BE2C (cell line): ENCODE measurements at regions not wholly inside any gene's neighbourhood (a gene's known extent, or its start where the extent isn't known, plus 50 kb on each side); places are given as distances from the start of the nearest gene placed in this dataset.
A peak's percentile ranks its signal among the peaks of the same experiment; 100 is the strongest.

ENCODE experiments used
- DNase-seq: peaks from one replicate; pipeline ENCODE4 v3.0.0-alpha.2; 2020
- H3K27me3 ChIP-seq: fragments of 250-450 bp; sonication (Bioruptor Pico); 2 replicates; pipeline ENCODE4 v1.5.1; 2020; ENCODE audit warnings: mild to moderate bottlenecking
- H3K36me3 ChIP-seq: fragments of 250-450 bp; sonication (Bioruptor Pico); 2 replicates; pipeline ENCODE4 v1.5.1; 2020; ENCODE audit warnings: mild to moderate bottlenecking
- H3K4me1 ChIP-seq: fragments of 250-450 bp; sonication (Bioruptor Pico); 2 replicates; pipeline ENCODE4 v1.5.1; 2020
- H3K4me3 ChIP-seq: 2 replicates; pipeline ENCODE4 v1.5.1; 2011; ENCODE audit warnings: low read depth, low read length
- H3K9me3 ChIP-seq: fragments of 250-450 bp; sonication (Bioruptor Pico); 2 replicates; pipeline ENCODE4 v1.5.1; 2020
- TF ChIP-seq, protein P1 (sequence below): IDR thresholded peaks from 2 replicates; pipeline ENCODE4 v1.5.1; 2012; ENCODE audit warnings: mild to moderate bottlenecking, low read depth, low read length

DNA sequence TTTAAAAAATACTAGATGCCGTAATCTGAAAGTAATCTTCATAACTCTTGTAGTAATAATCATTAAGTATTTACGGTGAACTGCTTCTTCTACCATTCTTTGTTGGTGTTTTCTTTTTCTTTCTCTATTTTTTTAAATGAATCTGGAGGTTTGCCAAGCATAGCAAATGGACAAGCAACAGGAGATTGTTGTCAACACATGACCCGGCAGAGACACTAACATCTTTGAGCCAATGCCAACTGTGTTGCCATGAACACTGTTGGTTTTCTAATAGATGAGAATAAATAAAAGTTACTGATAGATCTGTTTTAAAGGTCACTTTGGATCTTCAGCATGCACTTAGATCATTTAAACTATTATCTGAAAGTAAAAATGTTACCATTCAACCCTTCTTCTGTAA, 523.6 kb upstream of the EYS start:
- no peaks in the 10 kb centered on the region for H3K27me3 ChIP-seq
- H3K36me3 ChIP-seq, result no peaks in the 10 kb centered on the region
- H3K4me3 ChIP-seq, result no peak overlapping the region
- peaks cover 9% of the 10 kb centered on the region for H3K4me1 ChIP-seq
- H3K9me3 ChIP-seq, result no peaks in the 10 kb centered on the region
- DNase-seq, result peak; percentile 22
- TF ChIP-seq, protein P1, sequence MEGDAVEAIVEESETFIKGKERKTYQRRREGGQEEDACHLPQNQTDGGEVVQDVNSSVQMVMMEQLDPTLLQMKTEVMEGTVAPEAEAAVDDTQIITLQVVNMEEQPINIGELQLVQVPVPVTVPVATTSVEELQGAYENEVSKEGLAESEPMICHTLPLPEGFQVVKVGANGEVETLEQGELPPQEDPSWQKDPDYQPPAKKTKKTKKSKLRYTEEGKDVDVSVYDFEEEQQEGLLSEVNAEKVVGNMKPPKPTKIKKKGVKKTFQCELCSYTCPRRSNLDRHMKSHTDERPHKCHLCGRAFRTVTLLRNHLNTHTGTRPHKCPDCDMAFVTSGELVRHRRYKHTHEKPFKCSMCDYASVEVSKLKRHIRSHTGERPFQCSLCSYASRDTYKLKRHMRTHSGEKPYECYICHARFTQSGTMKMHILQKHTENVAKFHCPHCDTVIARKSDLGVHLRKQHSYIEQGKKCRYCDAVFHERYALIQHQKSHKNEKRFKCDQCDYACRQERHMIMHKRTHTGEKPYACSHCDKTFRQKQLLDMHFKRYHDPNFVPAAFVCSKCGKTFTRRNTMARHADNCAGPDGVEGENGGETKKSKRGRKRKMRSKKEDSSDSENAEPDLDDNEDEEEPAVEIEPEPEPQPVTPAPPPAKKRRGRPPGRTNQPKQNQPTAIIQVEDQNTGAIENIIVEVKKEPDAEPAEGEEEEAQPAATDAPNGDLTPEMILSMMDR, result no peak

DNA sequence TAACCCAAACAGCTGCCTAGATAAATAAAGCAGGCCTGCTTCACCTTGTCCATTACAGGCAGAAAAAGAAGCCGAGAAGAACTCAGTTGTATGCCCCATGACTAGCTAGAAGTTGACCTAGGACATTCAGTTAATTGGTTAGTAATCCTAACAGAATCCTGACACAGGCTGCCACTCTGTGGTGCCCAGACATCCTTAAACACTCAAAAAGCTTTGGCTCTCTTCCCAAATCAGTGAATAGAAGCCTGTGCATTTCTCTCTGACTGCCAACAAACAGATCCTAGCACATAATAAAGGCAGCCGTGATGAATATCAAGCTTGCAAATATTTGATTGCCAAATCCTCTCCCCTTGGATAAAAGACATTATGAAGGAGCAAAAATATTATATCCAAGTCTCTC, 519.1 kb upstream of the EYS start:
- Histone ChIP-seq H3K4me1 (peaks cover 9% of the 10 kb centered on the region), H3K9me3 (no peaks in the 10 kb centered on the region), H3K27me3 (no peaks in the 10 kb centered on the region), H3K4me3 (no peak overlapping the region), H3K36me3 (no peaks in the 10 kb centered on the region)
- DNase-seq, result peak; percentile 19
- TF ChIP-seq, protein P1, result no peak

DNA sequence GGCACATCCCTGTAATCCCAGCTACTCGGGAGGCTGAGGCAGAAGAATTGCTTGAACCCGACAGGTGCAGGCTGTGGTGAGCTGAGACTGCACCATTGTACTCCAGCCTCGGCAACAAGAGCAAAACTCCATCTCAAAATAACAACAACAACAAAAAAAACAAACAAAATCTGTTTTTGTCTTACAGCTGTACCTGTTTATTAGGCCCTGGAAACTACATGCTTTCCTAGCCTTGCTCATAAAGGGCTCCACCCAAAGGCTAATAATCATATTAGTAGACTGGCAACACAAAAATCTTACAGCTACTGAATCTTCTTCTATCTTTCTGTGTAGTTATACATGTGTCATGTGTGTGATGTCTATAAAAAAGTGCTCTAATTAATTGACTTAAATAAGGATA, 503.9 kb upstream of the EYS start:
- Histone ChIP-seq H3K4me3 (no peak overlapping the region), H3K36me3 (no peaks in the 10 kb centered on the region), H3K4me1 (no peaks in the 10 kb centered on the region), H3K27me3 (no peaks in the 10 kb centered on the region), H3K9me3 (no peaks in the 10 kb centered on the region; the same call in 1 of the 2 replicates)
- TF ChIP-seq, protein P1, result no peak
- no peak for DNase-seq

DNA sequence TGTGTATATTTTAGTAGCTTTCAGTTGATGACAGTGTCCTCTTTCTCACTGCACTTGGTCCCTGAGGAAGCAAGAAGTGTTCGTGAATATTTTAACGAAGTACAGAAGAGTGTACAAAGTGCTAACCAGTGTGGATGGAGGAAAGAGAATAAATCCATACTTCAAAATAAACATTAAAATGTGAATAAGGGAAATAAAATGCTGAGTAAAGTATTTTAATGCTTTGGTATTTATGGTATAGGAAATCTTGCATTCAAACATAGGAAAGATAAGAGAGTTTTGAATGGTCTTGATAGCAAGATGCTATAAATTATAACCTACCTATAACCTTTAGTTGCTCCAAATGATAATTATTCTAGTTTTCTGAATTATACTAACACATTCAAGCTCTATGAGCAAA, 493.4 kb upstream of the EYS start:
- H3K4me3 ChIP-seq, result no peak overlapping the region
- no peaks in the 10 kb centered on the region for H3K9me3 ChIP-seq
- H3K4me1 ChIP-seq, result peaks cover 3% of the 10 kb centered on the region; the same call in 1 of the 2 replicates
- DNase-seq, result no peak
- no peaks in the 10 kb centered on the region for H3K36me3 ChIP-seq
- TF ChIP-seq, protein P1, result no peak
- H3K27me3 ChIP-seq, result no peaks in the 10 kb centered on the region

DNA sequence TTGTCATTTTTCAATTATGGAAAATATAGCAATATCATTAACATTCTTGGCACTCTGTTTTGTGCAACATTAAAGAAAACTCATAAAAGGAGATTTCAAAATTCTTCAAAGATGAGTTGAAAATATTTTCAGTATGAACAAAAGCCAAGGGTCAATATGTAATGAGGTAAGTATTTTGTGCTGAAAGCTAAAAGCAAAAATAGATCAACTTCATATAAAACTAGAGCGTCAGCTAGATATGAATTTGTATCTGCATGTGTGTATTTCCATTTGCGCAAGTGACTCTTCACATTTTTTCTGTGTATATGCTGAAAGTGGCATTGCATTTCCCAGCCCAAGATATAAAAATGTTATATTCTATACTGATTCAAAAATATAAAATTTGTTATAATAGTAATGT, 492.1 kb upstream of the EYS start:
- H3K27me3 ChIP-seq, result no peaks in the 10 kb centered on the region
- H3K4me1 ChIP-seq, result peaks cover 3% of the 10 kb centered on the region; the same call in 1 of the 2 replicates
- H3K9me3 ChIP-seq, result no peaks in the 10 kb centered on the region
- no peak overlapping the region for H3K4me3 ChIP-seq
- TF ChIP-seq, protein P1, result no peak
- no peaks in the 10 kb centered on the region for H3K36me3 ChIP-seq
- no peak for DNase-seq

DNA sequence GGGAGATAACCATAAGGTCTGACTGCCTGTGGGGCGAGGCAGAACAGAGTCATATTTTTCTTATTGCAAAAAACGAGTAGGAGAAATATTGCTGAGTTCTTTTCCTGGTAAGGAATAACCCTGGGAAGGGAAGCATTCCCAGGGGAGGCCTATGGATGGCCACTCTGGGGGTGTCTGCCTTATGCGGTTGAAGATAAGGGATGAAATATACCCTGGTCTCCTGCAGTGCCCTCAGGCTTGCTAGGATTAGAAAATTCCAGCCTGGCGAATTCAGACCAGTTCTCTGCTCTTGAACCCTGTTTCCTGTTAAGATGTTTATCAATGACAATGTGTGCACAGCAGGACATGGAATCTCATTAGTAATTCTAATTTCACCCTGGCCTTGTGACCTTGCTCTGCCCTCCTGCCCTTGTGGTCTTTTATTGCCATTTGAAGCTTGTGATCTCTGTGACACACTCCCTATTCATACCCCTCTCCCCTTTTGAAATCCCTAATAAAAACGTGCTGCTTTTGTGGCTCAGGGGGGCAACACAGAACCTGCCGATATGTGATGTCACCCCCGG, 491.1 kb upstream of the EYS start:
- H3K9me3 ChIP-seq, result no peaks in the 10 kb centered on the region
- H3K27me3 ChIP-seq, result no peaks in the 10 kb centered on the region
- H3K4me1 ChIP-seq, result peaks cover 3% of the 10 kb centered on the region; the same call in 1 of the 2 replicates
- peak; percentile 80 for DNase-seq
- TF ChIP-seq, protein P1, result no peak
- H3K4me3 ChIP-seq, result no peak overlapping the region
- no peaks in the 10 kb centered on the region for H3K36me3 ChIP-seq
